ENCODE measurements at regions not wholly inside any gene's neighbourhood (a gene's known extent, or its start where the extent isn't known, plus 50 kb on each side); places are given as distances from the start of the nearest gene placed in this dataset.

GRCh38 chr2:83665894-83666293 is 793.2 kb downstream of the SUCLG1 start (continued):
- TF ChIP-seq ZBTB49 (CRISPR knock-in tag; IDR thresholded peaks at IDR 0.05; ENCODE audit: borderline replicate concordance) (no peak), ZNF785 (CRISPR knock-in tag; IDR thresholded peaks at IDR 0.05) (no peak), C11orf30 (IDR thresholded peaks at IDR 0.05; ENCODE audit: low read depth) (peak; percentile 54; the same call in 1 of the 2 replicates), CREB3L1 (IDR thresholded peaks at IDR 0.05; ENCODE audit: borderline replicate concordance, low read depth) (no peak), E2F3 (CRISPR knock-in tag; IDR thresholded peaks at IDR 0.05) (no peak), PKNOX1 (IDR thresholded peaks at IDR 0.05) (peak; percentile 19; the same call in 1 of the 2 replicates), U2AF2 (optimal IDR thresholded peaks at IDR 0.05; ENCODE audit: low read depth, low read length) (no peak), TBL1XR1 (IDR thresholded peaks at IDR 0.05; ENCODE audit: low read length in 2 of 2) (no peak), TFAM (CRISPR knock-in tag; conservative IDR thresholded peaks at IDR 0.05) (no peak), ATF4 (CRISPR knock-in tag; IDR thresholded peaks at IDR 0.05) (no peak), RBM39 (optimal IDR thresholded peaks at IDR 0.05; ENCODE audit: low read depth, low read length) (no peak), NBN (IDR thresholded peaks at IDR 0.05; ENCODE audit: low read depth) (no peak), CLOCK (CRISPR knock-in tag; IDR thresholded peaks at IDR 0.05; ENCODE audit: borderline replicate concordance) (no peak)
